ENCODE measurements at regions not wholly inside any gene's neighbourhood (a gene's known extent, or its start where the extent isn't known, plus 50 kb on each side); places are given as distances from the start of the nearest gene placed in this dataset.

- POLR2A ChIA-PET, result no interaction called here
- Histone ChIP-seq H3K4me1 (peaks cover 48% of the 10 kb centered on the region), H3K4me3 (no peak overlapping the region), H3K27ac (peak overlapping the region; percentile 56 to 58; a peak in 5 of 6 replicates), H3K4me2 (peak overlapping the region; percentile 67), H3K9me3 (no peaks in the 10 kb centered on the region)
- WGBS (ENCODE audit: missing lambda C conversion rate), result 53% methylated on average over 5 of the region's 5 CpGs
- CTCF ChIA-PET, result interaction anchor here (0.6 to 2.4 kb wide), 6 partner anchors 15 to 720 kb away, joined by 3 to 13 read pairs (median 3); no protein-coding TSS in a partner anchor
- ATAC-seq (peak; percentile 32 to 35; a peak in 4 of 6 replicates), FAIRE-seq (no peak), DNase-seq (ENCODE audit: low read depth in 1 of 2, low spot score in 1 of 2) (peak in 1 of 2 experiments; percentile 59)
- no peak for TF ChIP-seq HEYL (CRISPR knock-in tag; IDR thresholded peaks at IDR 0.05)
- 0 out of 4 replicates have a peak, but pooled peaks of 1 of the 2 experiments have one; percentile 12 for TF ChIP-seq CEBPB (IDR thresholded peaks at IDR 0.05)
Measured at GRCh38 chr17:72525225-72526015, 404.6 kb downstream of the SOX9 start.

- ATAC-seq (no peak), FAIRE-seq (no peak), DNase-seq (ENCODE audit: low read depth in 1 of 2, low spot score in 1 of 2) (no peak)
- no peak overlapping the region for H3K27ac ChIP-seq
- H3K4me2 ChIP-seq, result no peak overlapping the region
- ChIA-PET POLR2A (no interaction called here), CTCF (interaction anchor here (0.6 to 2.8 kb wide), 6 partner anchors 11 to 1760 kb away, joined by 3 to 14 read pairs (median 4); no protein-coding TSS in a partner anchor)
- H3K4me3 ChIP-seq, result no peak overlapping the region
- H3K4me1 ChIP-seq, result peaks cover 46% of the 10 kb centered on the region
- H3K9me3 ChIP-seq, result no peaks in the 10 kb centered on the region
- TF ChIP-seq CHD2 (IDR thresholded peaks at IDR 0.05; ENCODE audit: low read length, partially characterized antibody) (no peak), JUN (IDR thresholded peaks at IDR 0.05) (no peak), TP53 (CRISPR knock-in tag; IDR thresholded peaks at IDR 0.05) (no peak), POLR2A (IDR thresholded peaks at IDR 0.05; ENCODE audit: low read length) (no peak), JUNB (IDR thresholded peaks at IDR 0.05) (no peak), HES2 (IDR thresholded peaks at IDR 0.05) (no peak), FOSL2 (IDR thresholded peaks at IDR 0.05) (no peak), FOSL2 (CRISPR knock-in tag; IDR thresholded peaks at IDR 0.05) (no peak), PBX3 (IDR thresholded peaks at IDR 0.05) (no peak), MAX (IDR thresholded peaks at IDR 0.05) (no peak), NPAS2 (CRISPR knock-in tag; IDR thresholded peaks at IDR 0.05; ENCODE audit: borderline replicate concordance) (no peak)
- WGBS (ENCODE audit: missing lambda C conversion rate), result 91% methylated on average over 8 of the region's 8 CpGs
Measured at GRCh38 chr17:72526769-72527168, 405.9 kb downstream of the SOX9 start.

- no peak overlapping the region for H3K4me3 ChIP-seq
- no peak overlapping the region for H3K4me2 ChIP-seq
- no peaks in the 10 kb centered on the region for H3K9me3 ChIP-seq
- FAIRE-seq (no peak), ATAC-seq (peak; percentile 8 to 10; a peak in 3 of 6 replicates), DNase-seq (ENCODE audit: low read depth in 1 of 2, low spot score in 1 of 2) (no peak)
- WGBS (ENCODE audit: missing lambda C conversion rate), result 86% methylated on average over 9 of the region's 9 CpGs
- H3K4me1 ChIP-seq, result peaks cover 46% of the 10 kb centered on the region
- ChIA-PET CTCF (interaction anchor here (0.6 to 5.5 kb wide), 7 partner anchors 10 to 1761 kb away, joined by 3 to 43 read pairs (median 4); no protein-coding TSS in a partner anchor), POLR2A (no interaction called here)
- H3K27ac ChIP-seq, result peak overlapping the region in 1 of 2 experiments; percentile 18; a peak in 1 of 6 replicates
- TF ChIP-seq PBX3 (IDR thresholded peaks at IDR 0.05) (no peak), TFCP2L1 (CRISPR knock-in tag; IDR thresholded peaks at IDR 0.05) (no peak), MAFK (IDR thresholded peaks at IDR 0.05; ENCODE audit: partially characterized antibody) (no peak), RNF2 (IDR thresholded peaks at IDR 0.05; ENCODE audit: borderline replicate concordance, low read depth) (no peak), EHMT2 (IDR thresholded peaks at IDR 0.05; ENCODE audit: low read depth) (no peak), SMC3 (IDR thresholded peaks at IDR 0.05) (no peak), POLR2A (IDR thresholded peaks at IDR 0.05; ENCODE audit: low read length) (no peak), REST (IDR thresholded peaks at IDR 0.05) (no peak), PHF8 (IDR thresholded peaks at IDR 0.05; ENCODE audit: borderline replicate concordance, low read depth) (no peak), ATOH8 (CRISPR knock-in tag; IDR thresholded peaks at IDR 0.05; ENCODE audit: low read depth) (no peak), RFX5 (IDR thresholded peaks at IDR 0.05) (no peak), NR3C1 (IDR thresholded peaks at IDR 0.05) (no peak), CBX8 (IDR thresholded peaks at IDR 0.05) (no peak), ZFP36 (IDR thresholded peaks at IDR 0.05; ENCODE audit: borderline replicate concordance, partially characterized antibody) (no peak), HEYL (CRISPR knock-in tag; IDR thresholded peaks at IDR 0.05) (no peak), EHF (CRISPR knock-in tag; IDR thresholded peaks at IDR 0.05) (no peak), CEBPB (IDR thresholded peaks at IDR 0.05) (no peak), KDM1A (IDR thresholded peaks at IDR 0.05; ENCODE audit: low read depth) (no peak)
Measured at GRCh38 chr17:72527789-72528188, 407.0 kb downstream of the SOX9 start.
